ENCODE measurements at regions not wholly inside any gene's neighbourhood (a gene's known extent, or its start where the extent isn't known, plus 50 kb on each side); places are given as distances from the start of the nearest gene placed in this dataset.
A peak's percentile ranks its signal among the peaks of the same experiment; 100 is the strongest.
"Not testable (repeated sequence)": the region's sequence is repeated elsewhere in the genome, so short reads cannot be mapped to it uniquely, and the experiment has no call there.

GRCh38 chr2:237207646-237208045 is 122.0 kb downstream of the COPS8 start:
- no peak for TF ChIP-seq CTCF (IDR thresholded peaks at IDR 0.05)
- TF ChIP-seq POLR2A (IDR thresholded peaks at IDR 0.05): no peak
- peaks cover 0 to 24% (median 5%) of the 10 kb centered on the region in 3 donors for H3K4me1 ChIP-seq

GRCh38 chr2:237208373-237209260 is 122.9 kb downstream of the COPS8 start:
- Histone ChIP-seq H3K27ac (peak overlapping the region in 3 of 4 donors; percentile 42 to 62 (median 58)), H3K4me3 (no peak overlapping the region), H3K9me3 (no peaks in the 10 kb centered on the region), H3K4me1 (peaks cover 0 to 27% (median 5%) of the 10 kb centered on the region in 3 donors), H3K27me3 (peaks cover 0 to 32% (median 0%) of the 10 kb centered on the region in 4 donors), H3K36me3 (no peaks in the 10 kb centered on the region)
- intact Hi-C loops (cut with DNase I): no loop called here
- no peak for TF ChIP-seq POLR2A (IDR thresholded peaks at IDR 0.05)
- TF ChIP-seq CTCF (IDR thresholded peaks at IDR 0.05): no peak
- DNase-seq: no peak
- WGBS, 2 donors: 62 to 63% methylated on average over 13 to 14 of the region's 16 CpGs

More at GRCh38 chr2:237207646-237208045, 122.0 kb downstream of the COPS8 start:
- 20 to 39% methylated on average over 6 to 7 of the region's 7 CpGs for WGBS, 2 donors
- no peak for DNase-seq
- H3K36me3 ChIP-seq: no peaks in the 10 kb centered on the region
- H3K27ac ChIP-seq: peak overlapping the region in 3 of 4 donors; percentile 13 to 43 (median 41)
- intact Hi-C loops (cut with DNase I): no loop called here
- H3K9me3 ChIP-seq: no peaks in the 10 kb centered on the region
- H3K27me3 ChIP-seq: peaks cover 0 to 32% (median 0%) of the 10 kb centered on the region in 4 donors
- H3K4me3 ChIP-seq: no peak overlapping the region

- intact Hi-C loops (cut with DNase I): no loop called here
- Histone ChIP-seq H3K9me3 (no peaks in the 10 kb centered on the region), H3K27ac (no peak overlapping the region), H3K27me3 (peaks cover 0 to 27% (median 0%) of the 10 kb centered on the region in 4 donors), H3K36me3 (no peaks in the 10 kb centered on the region), H3K4me1 (peaks cover 0 to 32% (median 8%) of the 10 kb centered on the region in 3 donors), H3K4me3 (no peak overlapping the region)
- 61 to 71% methylated on average over 6 of the region's 6 CpGs for WGBS, 2 donors
- no peak for DNase-seq
- TF ChIP-seq CTCF (IDR thresholded peaks at IDR 0.05) (no peak), POLR2A (IDR thresholded peaks at IDR 0.05) (no peak)
Measured at GRCh38 chr2:237209885-237210284, 124.2 kb downstream of the COPS8 start.

- Histone ChIP-seq H3K27ac (no peak overlapping the region), H3K36me3 (no peaks in the 10 kb centered on the region), H3K4me3 (no peak overlapping the region), H3K9me3 (no peaks in the 10 kb centered on the region), H3K4me1 (peaks cover 0 to 32% (median 8%) of the 10 kb centered on the region in 3 donors), H3K27me3 (peaks cover 0 to 26% (median 0%) of the 10 kb centered on the region in 4 donors)
- intact Hi-C loops (cut with DNase I): no loop called here
- 90 to 91% methylated on average over 6 to 7 of the region's 7 CpGs for WGBS, 2 donors
- DNase-seq: no peak
- TF ChIP-seq CTCF (IDR thresholded peaks at IDR 0.05) (no peak), POLR2A (IDR thresholded peaks at IDR 0.05) (no peak)
Measured at GRCh38 chr2:237210297-237210696, 124.6 kb downstream of the COPS8 start.

- TF ChIP-seq POLR2A (IDR thresholded peaks at IDR 0.05): no peak
- TF ChIP-seq CTCF (IDR thresholded peaks at IDR 0.05): no peak
- peaks cover 0 to 25% (median 0%) of the 10 kb centered on the region in 4 donors for H3K27me3 ChIP-seq
- no peak overlapping the region for H3K27ac ChIP-seq
- H3K9me3 ChIP-seq: no peaks in the 10 kb centered on the region
- H3K36me3 ChIP-seq: no peaks in the 10 kb centered on the region
- peaks cover 0 to 32% (median 8%) of the 10 kb centered on the region in 3 donors for H3K4me1 ChIP-seq
- intact Hi-C loops (cut with DNase I): no loop called here
- 66 to 67% methylated on average over 5 to 6 of the region's 6 CpGs for WGBS, 2 donors
- H3K4me3 ChIP-seq: no peak overlapping the region
- DNase-seq: no peak
Measured at GRCh38 chr2:237210763-237211162, 125.1 kb downstream of the COPS8 start.

- 87 to 92% methylated on average over 9 of the region's 9 CpGs for WGBS, 2 donors
- H3K9me3 ChIP-seq; H3K4me3 ChIP-seq; H3K36me3 ChIP-seq; DNase-seq; intact Hi-C loops (cut with DNase I); H3K27ac ChIP-seq: not testable (repeated sequence)
- H3K4me1 ChIP-seq: peaks cover 0 to 24% (median 4%) of the 10 kb centered on the region in 3 donors
- H3K27me3 ChIP-seq: peaks cover 0 to 13% (median 0%) of the 10 kb centered on the region in 4 donors
Measured at GRCh38 chr2:237212356-237213279, 126.9 kb downstream of the COPS8 start.

Measured in esophagus squamous epithelium (tissue), 5 donors.